Liver (tissue), 8 donors: ENCODE measurements at regions not wholly inside any gene's neighbourhood (a gene's known extent, or its start where the extent isn't known, plus 50 kb on each side); places are given as distances from the start of the nearest gene placed in this dataset.

Experiments used
- DNase-seq: peaks from one replicate; pipeline ENCODE4 v3.0.0-alpha.2; 2017; ENCODE audit warnings: low spot score
- H3K27ac ChIP-seq, 2 donors: one replicate each; pipeline ENCODE4 v1.7.0; 2013; ENCODE audit warnings: inconsistent platforms in 2 of 2, low read length in 2 of 2, control low read depth in 1 of 2, low read depth in 1 of 2, mild to moderate bottlenecking in 1 of 2
- H3K27me3 ChIP-seq, 4 donors: one replicate each; pipeline versions ENCODE4 v1.6.1 to v1.7.0; 2013; ENCODE audit warnings: low read length in 3 of 4, inconsistent platforms in 1 of 4, mild to moderate bottlenecking in 1 of 4, moderate library complexity in 1 of 4; ENCODE audit not compliant: control insufficient read depth in 4 of 4, insufficient read depth in 4 of 4
- H3K36me3 ChIP-seq, 4 donors: one replicate each; pipeline versions ENCODE4 v1.6.1 to v1.7.0; 2013; ENCODE audit warnings: low read length in 3 of 4, mild to moderate bottlenecking in 3 of 4, low read depth in 1 of 4, moderate library complexity in 1 of 4; ENCODE audit not compliant: control insufficient read depth in 4 of 4, insufficient read depth in 3 of 4
- H3K4me1 ChIP-seq, 4 donors: one replicate each; pipeline versions ENCODE4 v1.6.1 to v1.7.0; 2013; ENCODE audit warnings: low read length in 3 of 4, mild to moderate bottlenecking in 3 of 4, moderate library complexity in 1 of 4; ENCODE audit not compliant: control insufficient read depth in 4 of 4, insufficient read depth in 4 of 4
- H3K4me3 ChIP-seq, 3 donors: one replicate each; pipeline versions ENCODE4 v1.6.1 to v1.7.0; 2013; ENCODE audit warnings: low read length in 3 of 3, control low read depth in 1 of 3, low read depth in 1 of 3, mild to moderate bottlenecking in 1 of 3
- H3K9ac ChIP-seq, 2 donors: one replicate each; pipeline ENCODE4 v1.7.0; 2013; ENCODE audit warnings: low read length in 2 of 2, mild to moderate bottlenecking in 2 of 2, moderate library complexity in 2 of 2, control low read depth in 1 of 2, low read depth in 1 of 2
- H3K9me3 ChIP-seq, 4 donors: one replicate each; pipeline versions ENCODE4 v1.6.1 to v1.7.0; 2013; ENCODE audit warnings: low read length in 3 of 4; ENCODE audit not compliant: control insufficient read depth in 4 of 4
- ATF3 ChIP-seq: IDR thresholded peaks from 2 replicates; pipeline ENCODE4 v1.6.1; 2016; ENCODE audit warnings: antibody characterized with exemption
- CTCF ChIP-seq: fragments of 150-350 bp; IDR thresholded peaks from 2 replicates; pipeline ENCODE4 v1.5.1; 2017; ENCODE audit warnings: improper control_type of control experiment, low read depth, low read length; ENCODE audit not compliant: missing input control
- EGR1 ChIP-seq, 2 donors: IDR thresholded peaks; 2 replicates each; pipeline ENCODE4 v1.6.1; 2016 to 2018; ENCODE audit warnings: antibody characterized with exemption in 2 of 2, low read depth in 2 of 2
- FOXA1 ChIP-seq: IDR thresholded peaks from 2 replicates; pipeline ENCODE4 v1.6.1; 2016; ENCODE audit warnings: antibody characterized with exemption
- FOXA2 ChIP-seq: IDR thresholded peaks from 2 replicates; pipeline ENCODE4 v1.6.1; 2016; ENCODE audit warnings: antibody characterized with exemption
- GABPA ChIP-seq, 2 donors: IDR thresholded peaks in 1 of 2; conservative IDR thresholded peaks in 1 of 2; 2 replicates each; pipeline ENCODE4 v1.6.1; 2016; ENCODE audit warnings: antibody characterized with exemption in 2 of 2, mild to moderate bottlenecking in 1 of 2, moderate library complexity in 1 of 2
- HNF4A ChIP-seq, 2 donors: conservative IDR thresholded peaks; 2 replicates each; pipeline ENCODE4 v1.6.1; 2016; ENCODE audit warnings: antibody characterized with exemption in 2 of 2, mild to moderate bottlenecking in 2 of 2
- HNF4G ChIP-seq: IDR thresholded peaks from 2 replicates; pipeline ENCODE4 v1.6.1; 2016; ENCODE audit warnings: antibody characterized with exemption
- JUND ChIP-seq, 2 donors: IDR thresholded peaks; 2 replicates each; pipeline ENCODE4 v1.6.1; 2016; ENCODE audit warnings: antibody characterized with exemption in 2 of 2
- MAX ChIP-seq: IDR thresholded peaks from 2 replicates; pipeline ENCODE4 v1.6.1; 2016; ENCODE audit warnings: antibody characterized with exemption
- NR2F2 ChIP-seq: IDR thresholded peaks from 2 replicates; pipeline ENCODE4 v1.6.1; 2016; ENCODE audit warnings: antibody characterized with exemption
- RAD21 ChIP-seq, 2 donors: IDR thresholded peaks; 2 replicates each; pipeline ENCODE4 v1.6.1; 2016; ENCODE audit warnings: antibody characterized with exemption in 2 of 2, mild to moderate bottlenecking in 2 of 2
- REST ChIP-seq: IDR thresholded peaks from 2 replicates; pipeline ENCODE4 v1.6.1; 2016; ENCODE audit warnings: antibody characterized with exemption, mild to moderate bottlenecking
- RXRA ChIP-seq, 2 donors: IDR thresholded peaks; 2 replicates each; pipeline ENCODE4 v1.6.1; 2017 to 2018; ENCODE audit warnings: antibody characterized with exemption in 2 of 2, mild to moderate bottlenecking in 1 of 2
- SP1 ChIP-seq: IDR thresholded peaks from 2 replicates; pipeline ENCODE4 v1.6.1; 2018; ENCODE audit warnings: antibody characterized with exemption, mild to moderate bottlenecking
- TAF1 ChIP-seq: conservative IDR thresholded peaks from 2 replicates; pipeline ENCODE4 v1.6.1; 2016; ENCODE audit warnings: antibody characterized with exemption, mild to moderate bottlenecking
- YY1 ChIP-seq: IDR thresholded peaks from 2 replicates; pipeline ENCODE4 v1.6.1; 2016; ENCODE audit warnings: antibody characterized with exemption, mild to moderate bottlenecking
- ZBTB33 ChIP-seq: IDR thresholded peaks from 2 replicates; pipeline ENCODE4 v1.6.1; 2016; ENCODE audit warnings: antibody characterized with exemption
- WGBS: extraction: QIAGEN DNeasy Blood & Tissue Kit; methylation state at CpG from one replicate; pipeline ENCODE4 v1.1.7; 2013; 5-methylcytosine and 5-hydroxymethylcytosine counted together
- donor health status: healthy.
- donor health status: healthy.
- donor health status: healthy.
- donor health status: healthy.
- donor health status: healthy.

- H3K27ac ChIP-seq, result no peak overlapping the region
- no peak overlapping the region for H3K9ac ChIP-seq
- 71% methylated on average over 3 of the region's 3 CpGs for WGBS
- TF ChIP-seq RXRA (IDR thresholded peaks at IDR 0.05), result no peak
- no peak for TF ChIP-seq HNF4G
- TF ChIP-seq RAD21 (IDR thresholded peaks at IDR 0.05), result no peak
- no peak for TF ChIP-seq TAF1
- TF ChIP-seq REST, result no peak
- no peak for TF ChIP-seq ATF3
- no peak for TF ChIP-seq YY1
- TF ChIP-seq MAX, result no peak
- no peak for TF ChIP-seq NR2F2
- TF ChIP-seq FOXA1, result no peak
- no peak for TF ChIP-seq ZBTB33
- TF ChIP-seq GABPA (IDR thresholded peaks at IDR 0.05 in 1 of 2, conservative IDR thresholded peaks at IDR 0.05 in 1 of 2), result no peak
- TF ChIP-seq FOXA2, result no peak
- no peak for TF ChIP-seq SP1
- TF ChIP-seq HNF4A (conservative IDR thresholded peaks at IDR 0.05), result no peak
- TF ChIP-seq CTCF, result no peak
- TF ChIP-seq EGR1 (IDR thresholded peaks at IDR 0.05; ENCODE audit: low read depth in 2 of 2), result no peak
- TF ChIP-seq JUND (IDR thresholded peaks at IDR 0.05), result no peak
- no peaks in the 10 kb centered on the region for H3K4me1 ChIP-seq
- H3K4me3 ChIP-seq, result no peak overlapping the region
- no peaks in the 10 kb centered on the region for H3K9me3 ChIP-seq
- no peaks in the 10 kb centered on the region for H3K36me3 ChIP-seq
- DNase-seq, result no peak
- peaks cover 0 to 9% (median 3%) of the 10 kb centered on the region in 4 donors for H3K27me3 ChIP-seq
These were observed 321.9 kb upstream of the ZFHX3 start for GRCh38 chr16:73369851-73370250.

GRCh38 chr16:73368715-73369114 lies 320.8 kb upstream of the ZFHX3 start:
- WGBS, result 74% methylated on average over 4 of the region's 4 CpGs
- H3K4me1 ChIP-seq, result no peaks in the 10 kb centered on the region
- H3K9me3 ChIP-seq, result no peaks in the 10 kb centered on the region
- H3K27me3 ChIP-seq, result peaks cover 0 to 9% (median 4%) of the 10 kb centered on the region in 4 donors
- TF ChIP-seq RAD21 (IDR thresholded peaks at IDR 0.05), result no peak
- TF ChIP-seq JUND (IDR thresholded peaks at IDR 0.05), result no peak
- no peak for TF ChIP-seq HNF4G
- no peak for TF ChIP-seq EGR1 (IDR thresholded peaks at IDR 0.05; ENCODE audit: low read depth in 2 of 2)
- TF ChIP-seq NR2F2, result no peak
- no peak for TF ChIP-seq SP1
- no peak for TF ChIP-seq CTCF
- TF ChIP-seq TAF1, result no peak
- no peak overlapping the region for H3K27ac ChIP-seq
- H3K36me3 ChIP-seq, result no peaks in the 10 kb centered on the region
- no peak overlapping the region for H3K4me3 ChIP-seq
- no peak overlapping the region for H3K9ac ChIP-seq
- DNase-seq, result no peak
